ENCODE measurements at regions not wholly inside any gene's neighbourhood (a gene's known extent, or its start where the extent isn't known, plus 50 kb on each side); places are given as distances from the start of the nearest gene placed in this dataset.

GRCh38 chr2:208847651-208848050 is 441.1 kb downstream of the PTH2R start:
- Histone ChIP-seq H3K36me3 (ENCODE audit: control insufficient read depth in 2 of 2, extremely low read depth in 1 of 2, insufficient read depth in 2 of 2, low read length in 2 of 2) (no peaks in the 10 kb centered on the region), H4K20me1 (ENCODE audit: control insufficient read depth, extremely low read depth, insufficient read depth, low read length) (no peaks in the 10 kb centered on the region), H3K9me1 (ENCODE audit: control insufficient read depth, extremely low read depth, insufficient read depth, low read length) (no peaks in the 10 kb centered on the region), H3K27ac (ENCODE audit: control insufficient read depth, insufficient read depth, low read length) (no peak overlapping the region), H3K4me3 (ENCODE audit: control insufficient read depth in 2 of 3, extremely low read depth in 1 of 3, insufficient read depth in 2 of 3, low read depth in 1 of 3, low read length in 3 of 3) (no peak overlapping the region), H2AFZ (ENCODE audit: control insufficient read depth, low read length) (no peak overlapping the region), H3K4me1 (ENCODE audit: control insufficient read depth, extremely low read depth, insufficient read depth, low read length) (no peaks in the 10 kb centered on the region), H3K79me2 (ENCODE audit: control insufficient read depth, insufficient read depth, low read length) (no peaks in the 10 kb centered on the region), H3K27me3 (ENCODE audit: control insufficient read depth, extremely low read depth, insufficient read depth, low read length) (no peaks in the 10 kb centered on the region), H3K4me2 (ENCODE audit: control insufficient read depth, extremely low read depth, insufficient read depth, low read depth, low read length) (no peak overlapping the region), H3K9me3 (ENCODE audit: control insufficient read depth, low read depth, low read length) (no peaks in the 10 kb centered on the region), H3K9ac (ENCODE audit: control insufficient read depth, extremely low read depth, insufficient read depth, low read length) (no peak overlapping the region)
- DNase-seq (ENCODE audit: low read depth, low spot score) (no peak), FAIRE-seq (no peak)
- dilution Hi-C loops (cut with MboI; ENCODE audit: extremely low pct_ligation_motif_present, low sequenced_read_pairs): no loop called here
- TF ChIP-seq CTCF (optimal IDR thresholded peaks at IDR 0.05 in 1 of 3, IDR thresholded peaks at IDR 0.05 in 1 of 3, conservative IDR thresholded peaks at IDR 0.05 in 1 of 3; ENCODE audit: extremely low read depth in 1 of 3, insufficient read depth in 2 of 3, low read length in 3 of 3) (no peak), EZH2 (IDR thresholded peaks at IDR 0.05; ENCODE audit: low read length) (no peak)

- H3K9me1 ChIP-seq (ENCODE audit: control insufficient read depth, extremely low read depth, insufficient read depth, low read length): no peaks in the 10 kb centered on the region
- no peak overlapping the region for H3K4me3 ChIP-seq (ENCODE audit: control insufficient read depth in 2 of 3, extremely low read depth in 1 of 3, insufficient read depth in 2 of 3, low read depth in 1 of 3, low read length in 3 of 3)
- no peaks in the 10 kb centered on the region for H3K36me3 ChIP-seq (ENCODE audit: control insufficient read depth in 2 of 2, extremely low read depth in 1 of 2, insufficient read depth in 2 of 2, low read length in 2 of 2)
- H2AFZ ChIP-seq (ENCODE audit: control insufficient read depth, low read length): no peak overlapping the region
- no peaks in the 10 kb centered on the region for H3K9me3 ChIP-seq (ENCODE audit: control insufficient read depth, low read depth, low read length)
- no peaks in the 10 kb centered on the region for H3K4me1 ChIP-seq (ENCODE audit: control insufficient read depth, extremely low read depth, insufficient read depth, low read length)
- FAIRE-seq (no peak), DNase-seq (ENCODE audit: low read depth, low spot score) (no peak)
- H3K9ac ChIP-seq (ENCODE audit: control insufficient read depth, extremely low read depth, insufficient read depth, low read length): no peak overlapping the region
- no peaks in the 10 kb centered on the region for H3K79me2 ChIP-seq (ENCODE audit: control insufficient read depth, insufficient read depth, low read length)
- no peak overlapping the region for H3K4me2 ChIP-seq (ENCODE audit: control insufficient read depth, extremely low read depth, insufficient read depth, low read depth, low read length)
- dilution Hi-C loops (cut with MboI; ENCODE audit: extremely low pct_ligation_motif_present, low sequenced_read_pairs): no loop called here
- TF ChIP-seq EZH2 (IDR thresholded peaks at IDR 0.05; ENCODE audit: low read length) (no peak), CTCF (optimal IDR thresholded peaks at IDR 0.05 in 1 of 3, IDR thresholded peaks at IDR 0.05 in 1 of 3, conservative IDR thresholded peaks at IDR 0.05 in 1 of 3; ENCODE audit: extremely low read depth in 1 of 3, insufficient read depth in 2 of 3, low read length in 3 of 3) (no peak)
- H3K27ac ChIP-seq (ENCODE audit: control insufficient read depth, insufficient read depth, low read length): no peak overlapping the region
- H4K20me1 ChIP-seq (ENCODE audit: control insufficient read depth, extremely low read depth, insufficient read depth, low read length): no peaks in the 10 kb centered on the region
- no peaks in the 10 kb centered on the region for H3K27me3 ChIP-seq (ENCODE audit: control insufficient read depth, extremely low read depth, insufficient read depth, low read length)
These were observed 448.1 kb downstream of the PTH2R start for GRCh38 chr2:208854717-208855116.

All from keratinocyte (primary cell).